ENCODE measurements at regions not wholly inside any gene's neighbourhood (a gene's known extent, or its start where the extent isn't known, plus 50 kb on each side); places are given as distances from the start of the nearest gene placed in this dataset.
"Not testable (repeated sequence)": the region's sequence is repeated elsewhere in the genome, so short reads cannot be mapped to it uniquely, and the experiment has no call there.

GRCh38 chr15:79608066-79608864 is 176.1 kb downstream of the MINAR1 start:
- DNase-seq: no peak

- DNase-seq: no peak
Observed at GRCh38 chr15:79609506-79609905, 177.4 kb downstream of the MINAR1 start.

- no peak for DNase-seq
Observed at GRCh38 chr15:79610021-79610420, 177.9 kb downstream of the MINAR1 start.

- no peak for DNase-seq
Observed at GRCh38 chr15:79615754-79616153, 183.6 kb downstream of the MINAR1 start.

GRCh38 chr15:79617071-79617470 is 184.9 kb downstream of the MINAR1 start:
- no peak for DNase-seq

GRCh38 chr15:79620112-79620857 is 188.1 kb downstream of the MINAR1 start:
- no peak for DNase-seq

- not testable (repeated sequence) for DNase-seq
Observed at GRCh38 chr15:79621805-79622204, 189.7 kb downstream of the MINAR1 start.

- DNase-seq: no peak
Observed at GRCh38 chr15:79623488-79623887, 191.4 kb downstream of the MINAR1 start.

- DNase-seq: no peak
Observed at GRCh38 chr15:79629687-79630086, 197.6 kb downstream of the MINAR1 start.

- DNase-seq: no peak
Observed at GRCh38 chr15:79632457-79632856, 200.3 kb downstream of the MINAR1 start.

- DNase-seq: no peak
Observed at GRCh38 chr15:79635149-79635771, 203.1 kb downstream of the MINAR1 start.

- no peak for DNase-seq
Observed at GRCh38 chr15:79635897-79636561, 203.9 kb downstream of the MINAR1 start.

GRCh38 chr15:79640206-79640605 is 208.1 kb downstream of the MINAR1 start:
- no peak for DNase-seq

- DNase-seq: no peak
Observed at GRCh38 chr15:79641841-79642240, 209.7 kb downstream of the MINAR1 start.

GRCh38 chr15:79643393-79643792 is 211.3 kb downstream of the MINAR1 start:
- no peak for DNase-seq

GRCh38 chr15:79644091-79644490 is 212.0 kb downstream of the MINAR1 start:
- no peak for DNase-seq

- not testable (repeated sequence) for DNase-seq
Observed at GRCh38 chr15:79652972-79653371, 220.8 kb downstream of the MINAR1 start.

- DNase-seq: no peak
Observed at GRCh38 chr15:79653533-79653932, 221.4 kb downstream of the MINAR1 start.

GRCh38 chr15:79656151-79657000 is 224.2 kb downstream of the MINAR1 start:
- DNase-seq: no peak

GRCh38 chr15:79657722-79658121 is 225.6 kb downstream of the MINAR1 start:
- DNase-seq: no peak

- no peak for DNase-seq
Observed at GRCh38 chr15:79659691-79660090, 227.6 kb downstream of the MINAR1 start.

GRCh38 chr15:79661411-79661810 is 229.3 kb downstream of the MINAR1 start:
- DNase-seq: no peak
